NB4 (cell line): ENCODE measurements at regions not wholly inside any gene's neighbourhood (a gene's known extent, or its start where the extent isn't known, plus 50 kb on each side); places are given as distances from the start of the nearest gene placed in this dataset.

Source experiments
- MAX ChIP-seq: IDR thresholded peaks from 2 replicates; pipeline ENCODE4 v1.6.1; 2011; ENCODE audit warnings: low read depth, low read length
- MYC ChIP-seq: IDR thresholded peaks from 2 replicates; pipeline ENCODE4 v1.6.1; 2011; ENCODE audit warnings: low read depth, low read length
- POLR2A ChIP-seq: IDR thresholded peaks from 2 replicates; pipeline ENCODE4 v1.6.1; 2011; ENCODE audit warnings: mild to moderate bottlenecking; ENCODE audit not compliant: insufficient read length; ENCODE audit errors: extremely low read depth
- TF ChIP-seq, protein P1 (sequence below): IDR thresholded peaks from one replicate; pipeline ENCODE4 v1.5.1; 2012; ENCODE audit warnings: low read depth, low read length

DNA sequence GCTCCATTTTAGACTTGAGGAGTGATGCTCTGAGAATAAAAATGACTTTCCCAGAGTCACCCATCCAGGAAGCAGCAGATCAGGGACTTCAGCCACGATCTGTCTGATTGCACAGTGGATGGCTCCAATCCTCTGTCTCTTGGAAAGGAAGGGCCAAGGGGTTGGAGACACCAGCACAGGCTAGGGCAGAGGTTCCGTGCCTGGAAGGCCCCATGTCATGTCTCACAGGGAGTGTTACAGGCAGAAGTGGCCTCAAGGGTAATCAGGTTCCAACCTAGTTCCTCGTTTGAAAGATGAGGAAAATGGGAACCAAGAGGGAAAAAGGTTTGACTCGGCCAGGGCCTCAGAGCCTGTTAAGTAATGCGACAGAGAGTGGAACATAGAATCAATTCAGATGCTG lies 160.0 kb downstream of the EFNB1 start:
- no peak for TF ChIP-seq POLR2A
- TF ChIP-seq, protein P1, sequence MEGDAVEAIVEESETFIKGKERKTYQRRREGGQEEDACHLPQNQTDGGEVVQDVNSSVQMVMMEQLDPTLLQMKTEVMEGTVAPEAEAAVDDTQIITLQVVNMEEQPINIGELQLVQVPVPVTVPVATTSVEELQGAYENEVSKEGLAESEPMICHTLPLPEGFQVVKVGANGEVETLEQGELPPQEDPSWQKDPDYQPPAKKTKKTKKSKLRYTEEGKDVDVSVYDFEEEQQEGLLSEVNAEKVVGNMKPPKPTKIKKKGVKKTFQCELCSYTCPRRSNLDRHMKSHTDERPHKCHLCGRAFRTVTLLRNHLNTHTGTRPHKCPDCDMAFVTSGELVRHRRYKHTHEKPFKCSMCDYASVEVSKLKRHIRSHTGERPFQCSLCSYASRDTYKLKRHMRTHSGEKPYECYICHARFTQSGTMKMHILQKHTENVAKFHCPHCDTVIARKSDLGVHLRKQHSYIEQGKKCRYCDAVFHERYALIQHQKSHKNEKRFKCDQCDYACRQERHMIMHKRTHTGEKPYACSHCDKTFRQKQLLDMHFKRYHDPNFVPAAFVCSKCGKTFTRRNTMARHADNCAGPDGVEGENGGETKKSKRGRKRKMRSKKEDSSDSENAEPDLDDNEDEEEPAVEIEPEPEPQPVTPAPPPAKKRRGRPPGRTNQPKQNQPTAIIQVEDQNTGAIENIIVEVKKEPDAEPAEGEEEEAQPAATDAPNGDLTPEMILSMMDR = no peak
- no peak for TF ChIP-seq MAX
- no peak for TF ChIP-seq MYC
